RWPE2 (cell line): ENCODE measurements at regions not wholly inside any gene's neighbourhood (a gene's known extent, or its start where the extent isn't known, plus 50 kb on each side); places are given as distances from the start of the nearest gene placed in this dataset.

Experiments
- ATAC-seq: fragments of 200-7000 bp; cut with Tn5 transposase; 3 replicates; pipeline ENCODE4 v1.9.1; 2021; ENCODE audit warnings: low read depth
- DNase-seq: peaks from one replicate; pipeline ENCODE4 v3.0.0-alpha.2; 2020; ENCODE audit warnings: low spot score
- H3K27ac ChIP-seq: fragments of 450-650 bp; 2 replicates; pipeline ENCODE4 v1.5.1; 2017; ENCODE audit warnings: mild to moderate bottlenecking; ENCODE audit not compliant: poor library complexity, severe bottlenecking
- H3K27me3 ChIP-seq: fragments of 250-450 bp; sonication (Bioruptor Pico); 2 replicates; pipeline ENCODE4 v1.5.1; 2021; ENCODE audit warnings: mild to moderate bottlenecking, moderate library complexity; ENCODE audit not compliant: insufficient read depth, poor library complexity, severe bottlenecking
- H3K36me3 ChIP-seq: fragments of 250-450 bp; sonication (Bioruptor Pico); 2 replicates; pipeline ENCODE4 v1.5.1; 2020; ENCODE audit warnings: low read depth, mild to moderate bottlenecking, moderate library complexity
- H3K4me1 ChIP-seq: fragments of 250-450 bp; sonication (Bioruptor Pico); 2 replicates; pipeline ENCODE4 v1.5.1; 2021; ENCODE audit warnings: mild to moderate bottlenecking, moderate library complexity; ENCODE audit not compliant: insufficient read depth, poor library complexity, severe bottlenecking
- H3K4me3 ChIP-seq: fragments of 250-450 bp; sonication (Bioruptor Pico); 2 replicates; pipeline ENCODE4 v1.5.1; 2021; ENCODE audit warnings: mild to moderate bottlenecking, moderate library complexity; ENCODE audit not compliant: severe bottlenecking
- H3K9me3 ChIP-seq: fragments of 250-450 bp; sonication (Bioruptor Pico); 2 replicates; pipeline ENCODE4 v1.5.1; 2021; ENCODE audit warnings: mild to moderate bottlenecking, moderate library complexity; ENCODE audit not compliant: severe bottlenecking
- CTCF ChIP-seq: fragments of 450-650 bp; IDR thresholded peaks from one replicate; pipeline ENCODE4 v1.5.1; 2017; ENCODE audit warnings: mild to moderate bottlenecking, moderate library complexity; ENCODE audit not compliant: poor library complexity, severe bottlenecking

- no peak for ATAC-seq
- H3K27ac ChIP-seq, result no peak overlapping the region
- no peak for TF ChIP-seq CTCF
- no peak overlapping the region for H3K4me3 ChIP-seq
- H3K27me3 ChIP-seq, result peaks cover 8% of the 10 kb centered on the region
- DNase-seq, result no peak
- no peaks in the 10 kb centered on the region for H3K9me3 ChIP-seq
- no peaks in the 10 kb centered on the region for H3K4me1 ChIP-seq
- H3K36me3 ChIP-seq, result no peaks in the 10 kb centered on the region
These were observed 131.3 kb upstream of the NKX1-1 start for GRCh38 chr4:1537410-1538095.

- Histone ChIP-seq H3K36me3 (no peaks in the 10 kb centered on the region), H3K4me3 (no peak overlapping the region), H3K9me3 (no peaks in the 10 kb centered on the region), H3K27me3 (peaks cover 11% of the 10 kb centered on the region), H3K4me1 (no peaks in the 10 kb centered on the region), H3K27ac (no peak overlapping the region)
- TF ChIP-seq CTCF, result no peak
- no peak for DNase-seq
- no peak for ATAC-seq
These were observed 130.6 kb upstream of the NKX1-1 start for GRCh38 chr4:1536579-1537409.

GRCh38 chr4:1535926-1536578, 129.8 kb upstream of the NKX1-1 start:
- Histone ChIP-seq H3K27me3 (peaks cover 15% of the 10 kb centered on the region), H3K4me3 (no peak overlapping the region), H3K36me3 (no peaks in the 10 kb centered on the region), H3K27ac (no peak overlapping the region), H3K4me1 (no peaks in the 10 kb centered on the region), H3K9me3 (no peaks in the 10 kb centered on the region)
- DNase-seq (no peak), ATAC-seq (no peak)
- no peak for TF ChIP-seq CTCF

- Histone ChIP-seq H3K9me3 (no peaks in the 10 kb centered on the region), H3K4me1 (no peaks in the 10 kb centered on the region), H3K27me3 (peaks cover 15% of the 10 kb centered on the region), H3K4me3 (no peak overlapping the region), H3K27ac (no peak overlapping the region), H3K36me3 (no peaks in the 10 kb centered on the region)
- TF ChIP-seq CTCF, result no peak
- ATAC-seq, result no peak
- no peak for DNase-seq
These were observed 128.8 kb upstream of the NKX1-1 start for GRCh38 chr4:1534876-1535526.
